Suprapubic skin (tissue), 4 donors: ENCODE measurements at regions not wholly inside any gene's neighbourhood (a gene's known extent, or its start where the extent isn't known, plus 50 kb on each side); places are given as distances from the start of the nearest gene placed in this dataset.

Experiments
- DNase-seq, 2 donors: peaks; one replicate each; pipeline ENCODE4 v3.0.0-alpha.2; 2019; ENCODE audit warnings: low spot score in 2 of 2
- H3K27ac ChIP-seq: fragments of 200-600 bp; sonication (generic); one replicate; pipeline ENCODE4 v1.5.1; 2019
- H3K27me3 ChIP-seq: fragments of 200-600 bp; sonication (generic); one replicate; pipeline ENCODE4 v1.5.1; 2019
- H3K36me3 ChIP-seq: fragments of 200-600 bp; sonication (generic); one replicate; pipeline ENCODE4 v1.5.1; 2019
- H3K4me1 ChIP-seq: fragments of 200-600 bp; sonication (generic); one replicate; pipeline ENCODE4 v1.5.1; 2019
- H3K4me3 ChIP-seq: fragments of 200-600 bp; sonication (generic); one replicate; pipeline ENCODE4 v1.5.1; 2019; ENCODE audit warnings: mild to moderate bottlenecking
- H3K9me3 ChIP-seq: fragments of 200-600 bp; sonication (generic); one replicate; pipeline ENCODE4 v1.5.1; 2019
- CTCF ChIP-seq, 2 donors: fragments of 200-600 bp in 1 of 2; fragments of 450-650 bp in 1 of 2; sonication (generic) in 1 of 2; IDR thresholded peaks; one replicate each; pipeline ENCODE4 v1.5.1; 2016 to 2019; ENCODE audit warnings: antibody characterized with exemption in 2 of 2, mild to moderate bottlenecking in 1 of 2, moderate library complexity in 1 of 2
- EP300 ChIP-seq: sonication (generic); formaldehyde crosslinking; IDR thresholded peaks from one replicate; pipeline ENCODE4 v1.6.1; 2017; ENCODE audit warnings: antibody characterized with exemption
- POLR2A ChIP-seq, 2 donors: fragments of 450-650 bp; IDR thresholded peaks; one replicate each; pipeline ENCODE4 v1.6.1; 2017; ENCODE audit warnings: antibody characterized with exemption in 2 of 2, mild to moderate bottlenecking in 2 of 2, moderate library complexity in 2 of 2
- POLR2AphosphoS5 ChIP-seq, 3 donors: sonication (generic); formaldehyde crosslinking; IDR thresholded peaks; one replicate each; pipeline ENCODE4 v1.6.1; 2017; ENCODE audit warnings: antibody characterized with exemption in 3 of 3
- WGBS: methylation state at CpG from one replicate; pipeline ENCODE4 v1.1.5; 2018; 5-methylcytosine and 5-hydroxymethylcytosine counted together

- no peak for TF ChIP-seq POLR2AphosphoS5 (IDR thresholded peaks at IDR 0.05)
- TF ChIP-seq EP300: no peak
- TF ChIP-seq POLR2A (IDR thresholded peaks at IDR 0.05): no peak
- TF ChIP-seq CTCF (IDR thresholded peaks at IDR 0.05): no peak
- Histone ChIP-seq H3K4me1 (no peaks in the 10 kb centered on the region), H3K9me3 (no peaks in the 10 kb centered on the region), H3K27ac (no peak overlapping the region), H3K27me3 (no peaks in the 10 kb centered on the region), H3K36me3 (no peaks in the 10 kb centered on the region), H3K4me3 (no peak overlapping the region)
- no peak for DNase-seq
Observed at GRCh38 chr11:109173504-109173903, 248.5 kb upstream of the C11orf87 start.

- Histone ChIP-seq H3K4me1 (no peaks in the 10 kb centered on the region), H3K27ac (no peak overlapping the region), H3K9me3 (no peaks in the 10 kb centered on the region), H3K27me3 (no peaks in the 10 kb centered on the region), H3K4me3 (no peak overlapping the region), H3K36me3 (no peaks in the 10 kb centered on the region)
- no peak for DNase-seq
- 95% methylated on average over 1 of the region's 1 CpG for WGBS
- no peak for TF ChIP-seq EP300
Observed at GRCh38 chr11:109184376-109184775, 237.6 kb upstream of the C11orf87 start.

GRCh38 chr11:109192864-109193263 is 229.1 kb upstream of the C11orf87 start:
- H3K36me3 ChIP-seq: no peaks in the 10 kb centered on the region
- TF ChIP-seq POLR2A (IDR thresholded peaks at IDR 0.05): no peak
- no peak overlapping the region for H3K4me3 ChIP-seq
- peaks cover 4% of the 10 kb centered on the region for H3K9me3 ChIP-seq
- H3K4me1 ChIP-seq: no peaks in the 10 kb centered on the region
- H3K27me3 ChIP-seq: no peaks in the 10 kb centered on the region
- 94% methylated on average over 3 of the region's 6 CpGs for WGBS
- DNase-seq: no peak
- no peak overlapping the region for H3K27ac ChIP-seq

GRCh38 chr11:109193880-109194279 is 228.1 kb upstream of the C11orf87 start:
- no peak overlapping the region for H3K27ac ChIP-seq
- no peak for TF ChIP-seq CTCF (IDR thresholded peaks at IDR 0.05)
- no peak for TF ChIP-seq POLR2A (IDR thresholded peaks at IDR 0.05)
- TF ChIP-seq EP300: no peak
- no peak for TF ChIP-seq POLR2AphosphoS5 (IDR thresholded peaks at IDR 0.05)
- DNase-seq: no peak
- H3K9me3 ChIP-seq: peaks cover 4% of the 10 kb centered on the region
- no peaks in the 10 kb centered on the region for H3K36me3 ChIP-seq
- no peaks in the 10 kb centered on the region for H3K27me3 ChIP-seq
- WGBS: 83% methylated on average over 1 of the region's 1 CpG
- no peak overlapping the region for H3K4me3 ChIP-seq
- H3K4me1 ChIP-seq: no peaks in the 10 kb centered on the region

- DNase-seq: no peak
- H3K4me3 ChIP-seq: no peak overlapping the region
- no peaks in the 10 kb centered on the region for H3K36me3 ChIP-seq
- 96% methylated on average over 2 of the region's 2 CpGs for WGBS
- H3K27me3 ChIP-seq: no peaks in the 10 kb centered on the region
- H3K9me3 ChIP-seq: peaks cover 4% of the 10 kb centered on the region
- no peak overlapping the region for H3K27ac ChIP-seq
- H3K4me1 ChIP-seq: no peaks in the 10 kb centered on the region
- no peak for TF ChIP-seq POLR2AphosphoS5 (IDR thresholded peaks at IDR 0.05)
- no peak for TF ChIP-seq EP300
- no peak for TF ChIP-seq CTCF (IDR thresholded peaks at IDR 0.05)
- TF ChIP-seq POLR2A (IDR thresholded peaks at IDR 0.05): no peak
Observed at GRCh38 chr11:109196016-109196415, 226.0 kb upstream of the C11orf87 start.

- no peaks in the 10 kb centered on the region for H3K4me1 ChIP-seq
- H3K27me3 ChIP-seq: no peaks in the 10 kb centered on the region
- H3K9me3 ChIP-seq: no peaks in the 10 kb centered on the region
- 61% methylated on average over 1 of the region's 1 CpG for WGBS
- no peaks in the 10 kb centered on the region for H3K36me3 ChIP-seq
- TF ChIP-seq EP300 (no peak), POLR2AphosphoS5 (IDR thresholded peaks at IDR 0.05) (no peak), POLR2A (IDR thresholded peaks at IDR 0.05) (no peak), CTCF (IDR thresholded peaks at IDR 0.05) (no peak)
- no peak overlapping the region for H3K4me3 ChIP-seq
- DNase-seq: no peak
- H3K27ac ChIP-seq: no peak overlapping the region
Observed at GRCh38 chr11:109197656-109198055, 224.3 kb upstream of the C11orf87 start.
